HepG2 (cell line): ENCODE measurements at regions not wholly inside any gene's neighbourhood (a gene's known extent, or its start where the extent isn't known, plus 50 kb on each side); places are given as distances from the start of the nearest gene placed in this dataset.

Source experiments
- ATAC-seq: fragments of 200-7000 bp; cut with Tn5 transposase; 3 replicates; pipeline ENCODE4 v1.9.1; 2020; ENCODE audit warnings: mild to moderate bottlenecking, moderate library complexity
- BruUV-seq: library from RNA; stranded (reverse); fragments of 400-500 nt; replicated peaks from 2 replicates; lab custom pipeline; 2021; lab: Mats Ljungman, UMichigan
- CTCF ChIA-PET: fragments of 300-600 bp; formaldehyde crosslinking; extraction: SDS; loops from one replicate; lab custom pipeline; 2021; ENCODE audit warnings: low total read pairs, inconsistent platforms, low intra/inter-chr PET ratio; lab: Yijun Ruan, JAX
- POLR2A ChIA-PET: fragments of 350-600 bp; sonication (Branson Sonifier 250); formaldehyde crosslinking; loops from one replicate; lab custom pipeline; 2020; ENCODE audit warnings: antibody characterized with exemption, inconsistent platforms; lab: Yijun Ruan, JAX
- DNase-seq: peaks from one replicate; pipeline ENCODE4 v3.0.0-alpha.2; 2015; ENCODE audit warnings: low spot score
- FAIRE-seq: peaks from 3 replicates; lab custom pipeline; 2011; peaks lifted over from hg19 to GRCh38; lab: Jason Lieb, UNC
- H2AFZ ChIP-seq: one replicate; pipeline ENCODE4 v1.6.1; 2011; ENCODE audit warnings: low read length, inconsistent platforms
- H3K27ac ChIP-seq: fragments of 300-600 bp; 3 replicates; pipeline ENCODE4 v1.8.0; 2011; ENCODE audit warnings: mixed run types, mild to moderate bottlenecking, mixed read lengths, low read length, inconsistent platforms; ENCODE audit not compliant: insufficient read depth; ENCODE audit errors: extremely low read length
- H3K27me3 ChIP-seq, 2 experiments: fragments of 200-600 bp in 1 of 2; 2 replicates in 1 of 2; 3 replicates in 1 of 2; pipeline versions ENCODE4 v1.6.0 to v1.8.0; 2011; ENCODE audit warnings: low read length in 2 of 2, mild to moderate bottlenecking in 2 of 2, moderate library complexity in 2 of 2, inconsistent platforms in 1 of 2; ENCODE audit not compliant: insufficient read depth in 2 of 2, control insufficient read depth in 1 of 2
- H3K36me3 ChIP-seq, 2 experiments: fragments of 200-600 bp in 1 of 2; replicated peaks in 1 of 2; 2 replicates in 1 of 2; 3 replicates in 1 of 2; pipeline versions ENCODE4 v1.5.1 to v1.8.0; 2011; ENCODE audit warnings: low read length in 2 of 2, inconsistent platforms in 1 of 2; ENCODE audit not compliant: insufficient read depth in 2 of 2, control insufficient read depth in 1 of 2
- H3K4me1 ChIP-seq: 2 replicates; pipeline ENCODE4 v1.5.1; 2012; ENCODE audit warnings: low read length, inconsistent platforms; ENCODE audit not compliant: insufficient read depth
- H3K4me2 ChIP-seq: 2 replicates; pipeline ENCODE4 v1.6.0; 2011; ENCODE audit warnings: low read depth, low read length, inconsistent platforms
- H3K4me3 ChIP-seq, 3 experiments: fragments of 200-600 bp in 1 of 3; sonication (generic), shearing (Covaris generic) in 1 of 3; replicated peaks in 1 of 3; 2 replicates each; pipeline ENCODE4 v1.5.1; 2011 to 2016; ENCODE audit warnings: low read length in 3 of 3, inconsistent platforms in 2 of 3, low read depth in 2 of 3, mild to moderate bottlenecking in 2 of 3, control low read depth in 1 of 3, mixed read lengths in 1 of 3; ENCODE audit not compliant: insufficient read depth in 1 of 3
- H3K79me2 ChIP-seq: one replicate; pipeline ENCODE4 v1.6.1; 2011; ENCODE audit warnings: low read length, inconsistent platforms; ENCODE audit not compliant: insufficient read depth
- H3K9ac ChIP-seq: 2 replicates; pipeline ENCODE4 v1.6.0; 2011; ENCODE audit warnings: mild to moderate bottlenecking, low read depth, low read length, inconsistent platforms; ENCODE audit not compliant: insufficient read depth
- H3K9me3 ChIP-seq: 2 replicates; pipeline ENCODE4 v1.5.1; 2012; ENCODE audit warnings: mild to moderate bottlenecking, low read length
- H4K20me1 ChIP-seq: 2 replicates; pipeline ENCODE4 v1.6.0; 2011; ENCODE audit warnings: inconsistent platforms, mild to moderate bottlenecking, low read length, moderate library complexity; ENCODE audit not compliant: insufficient read depth
- ADNP ChIP-seq: sonication (generic); formaldehyde crosslinking; IDR thresholded peaks from 2 replicates; pipeline ENCODE4 v1.4.0; 2020; ENCODE audit warnings: missing genetic modification reagents
- GTF3A ChIP-seq: sonication (generic); formaldehyde crosslinking; conservative IDR thresholded peaks from 2 replicates; pipeline ENCODE4 v1.4.0; 2020; ENCODE audit warnings: mild to moderate bottlenecking, missing genetic modification reagents
- MBNL3 ChIP-seq: fragments of 250-450 bp; sonication (Bioruptor Pico); conservative IDR thresholded peaks from 2 replicates; pipeline ENCODE4 v1.8.0; 2022; ENCODE audit warnings: mild to moderate bottlenecking, inconsistent platforms
- PAX8 ChIP-seq: sonication (generic); formaldehyde crosslinking; IDR thresholded peaks from 2 replicates; pipeline ENCODE4 v1.8.0; 2022; ENCODE audit warnings: mild to moderate bottlenecking, missing genetic modification reagents, borderline replicate concordance
- SIX1 ChIP-seq: sonication (generic); formaldehyde crosslinking; IDR thresholded peaks from 2 replicates; pipeline ENCODE4 v1.4.0; 2020; ENCODE audit warnings: missing genetic modification reagents, borderline replicate concordance
- SMAD1 ChIP-seq: sonication (generic); formaldehyde crosslinking; IDR thresholded peaks from 2 replicates; pipeline ENCODE4 v1.4.0; 2020; ENCODE audit warnings: missing genetic modification reagents, low read depth, mild to moderate bottlenecking, borderline replicate concordance
- SP140L ChIP-seq: sonication (generic); formaldehyde crosslinking; IDR thresholded peaks from 2 replicates; pipeline ENCODE4 v1.4.0; 2020; ENCODE audit warnings: missing genetic modification reagents, borderline replicate concordance
- YY1 ChIP-seq: IDR thresholded peaks from 2 replicates; pipeline ENCODE4 v1.6.1; 2011; ENCODE audit warnings: low read length, low read depth, moderate library complexity, mild to moderate bottlenecking; ENCODE audit not compliant: insufficient read depth, insufficient replicate concordance
- ZNF256 ChIP-seq: sonication (generic); formaldehyde crosslinking; conservative IDR thresholded peaks from 2 replicates; pipeline ENCODE4 v1.4.0; 2020; ENCODE audit warnings: missing genetic modification reagents
- ZNF768 ChIP-seq: sonication (generic); formaldehyde crosslinking; IDR thresholded peaks from 2 replicates; pipeline ENCODE4 v1.4.0; 2020; ENCODE audit warnings: missing genetic modification reagents
- WGBS: methylation state at CpG from one replicate; pipeline ENCODE4 v1.1.6; 2017; ENCODE audit warnings: low lambda C conversion rate; 5-methylcytosine and 5-hydroxymethylcytosine counted together
- in situ Hi-C: cut with HindIII; loops from 2 replicates; pipeline ENCODE4 v1.10.0; 2017; ENCODE audit warnings: low pct_unique_long_range_greater_than_20kb; ENCODE audit not compliant: extremely low pct_ligation_motif_present
- intact Hi-C: fragments of 100-400 bp; cut with micrococcal nuclease; formaldehyde crosslinking; loops from one replicate; pipeline ENCODE4 v1.10.0; 2022; ENCODE audit not compliant: unreplicated experiment
- TF ChIP-seq, protein P1 (sequence below), 2 experiments: sonication (generic) in 1 of 2; formaldehyde crosslinking in 1 of 2; IDR thresholded peaks; 2 replicates each; pipeline versions ENCODE4 v1.4.0 to v1.6.1; 2018 to 2020; ENCODE audit warnings: missing genetic modification reagents in 2 of 2, borderline replicate concordance in 1 of 2, low read depth in 1 of 2, mild to moderate bottlenecking in 1 of 2, missing biosample characterization in 1 of 2
- TF ChIP-seq, protein P2 (sequence below): sonication (generic); formaldehyde crosslinking; IDR thresholded peaks from 2 replicates; pipeline ENCODE4 v1.5.0; 2020; ENCODE audit warnings: mild to moderate bottlenecking, missing genetic modification reagents, borderline replicate concordance
- TF ChIP-seq, protein P3 (sequence below): sonication (generic); formaldehyde crosslinking; IDR thresholded peaks from 2 replicates; pipeline ENCODE4 v1.8.1; 2023; ENCODE audit warnings: mild to moderate bottlenecking, missing genetic modification reagents, borderline replicate concordance
- TF ChIP-seq, protein P4 (sequence below): sonication (generic); formaldehyde crosslinking; IDR thresholded peaks from 2 replicates; pipeline ENCODE4 v1.4.0; 2020; ENCODE audit warnings: missing genetic modification reagents, borderline replicate concordance

DNA sequence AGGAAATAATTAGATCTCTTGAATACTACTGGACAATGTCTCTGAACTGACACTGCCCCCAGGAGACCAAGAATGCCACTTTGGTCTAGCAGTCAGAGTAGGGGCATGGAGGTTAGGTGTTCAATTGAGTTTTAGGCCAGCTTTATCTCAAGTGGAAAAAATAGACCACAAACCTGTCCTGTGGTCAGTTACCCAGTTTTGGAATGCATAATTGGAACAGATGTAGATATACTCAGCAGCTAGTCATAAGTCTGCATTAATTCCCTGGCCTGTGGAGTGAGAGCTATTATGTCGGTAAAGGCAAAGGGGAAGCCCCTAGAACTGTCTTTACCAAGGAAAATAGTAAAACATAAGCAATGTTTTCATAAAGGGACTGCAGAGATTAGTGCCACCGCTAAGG is 587.7 kb downstream of the GLUD2 start:
- FAIRE-seq = no peak
- Histone ChIP-seq H3K4me3 (no peak overlapping the region), H3K79me2 (no peaks in the 10 kb centered on the region), H3K4me2 (no peak overlapping the region), H3K9me3 (no peaks in the 10 kb centered on the region), H3K36me3 (no peaks in the 10 kb centered on the region), H4K20me1 (no peaks in the 10 kb centered on the region), H3K27me3 (no peaks in the 10 kb centered on the region), H3K27ac (no peak overlapping the region), H3K9ac (no peak overlapping the region), H3K4me1 (no peaks in the 10 kb centered on the region), H2AFZ (no peak overlapping the region)
- DNase-seq = no peak
- no peak for TF ChIP-seq ZNF768 (CRISPR knock-in tag)
- TF ChIP-seq ADNP (CRISPR knock-in tag) = no peak
- TF ChIP-seq SIX1 (CRISPR knock-in tag) = no peak
- TF ChIP-seq YY1 = no peak
- TF ChIP-seq SP140L (CRISPR knock-in tag) = no peak
- no peak for TF ChIP-seq MBNL3
- no peak for TF ChIP-seq GTF3A (CRISPR knock-in tag)
- TF ChIP-seq, protein P1, sequence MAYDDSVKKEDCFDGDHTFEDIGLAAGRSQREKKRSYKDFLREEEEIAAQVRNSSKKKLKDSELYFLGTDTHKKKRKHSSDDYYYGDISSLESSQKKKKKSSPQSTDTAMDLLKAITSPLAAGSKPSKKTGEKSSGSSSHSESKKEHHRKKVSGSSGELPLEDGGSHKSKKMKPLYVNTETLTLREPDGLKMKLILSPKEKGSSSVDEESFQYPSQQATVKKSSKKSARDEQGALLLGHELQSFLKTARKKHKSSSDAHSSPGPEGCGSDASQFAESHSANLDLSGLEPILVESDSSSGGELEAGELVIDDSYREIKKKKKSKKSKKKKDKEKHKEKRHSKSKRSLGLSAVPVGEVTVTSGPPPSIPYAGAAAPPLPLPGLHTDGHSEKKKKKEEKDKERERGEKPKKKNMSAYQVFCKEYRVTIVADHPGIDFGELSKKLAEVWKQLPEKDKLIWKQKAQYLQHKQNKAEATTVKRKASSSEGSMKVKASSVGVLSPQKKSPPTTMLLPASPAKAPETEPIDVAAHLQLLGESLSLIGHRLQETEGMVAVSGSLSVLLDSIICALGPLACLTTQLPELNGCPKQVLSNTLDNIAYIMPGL (CRISPR knock-in tag; IDR thresholded peaks at IDR 0.05; ENCODE audit: borderline replicate concordance in 1 of 2, low read depth in 1 of 2) = no peak
- TF ChIP-seq, protein P2, sequence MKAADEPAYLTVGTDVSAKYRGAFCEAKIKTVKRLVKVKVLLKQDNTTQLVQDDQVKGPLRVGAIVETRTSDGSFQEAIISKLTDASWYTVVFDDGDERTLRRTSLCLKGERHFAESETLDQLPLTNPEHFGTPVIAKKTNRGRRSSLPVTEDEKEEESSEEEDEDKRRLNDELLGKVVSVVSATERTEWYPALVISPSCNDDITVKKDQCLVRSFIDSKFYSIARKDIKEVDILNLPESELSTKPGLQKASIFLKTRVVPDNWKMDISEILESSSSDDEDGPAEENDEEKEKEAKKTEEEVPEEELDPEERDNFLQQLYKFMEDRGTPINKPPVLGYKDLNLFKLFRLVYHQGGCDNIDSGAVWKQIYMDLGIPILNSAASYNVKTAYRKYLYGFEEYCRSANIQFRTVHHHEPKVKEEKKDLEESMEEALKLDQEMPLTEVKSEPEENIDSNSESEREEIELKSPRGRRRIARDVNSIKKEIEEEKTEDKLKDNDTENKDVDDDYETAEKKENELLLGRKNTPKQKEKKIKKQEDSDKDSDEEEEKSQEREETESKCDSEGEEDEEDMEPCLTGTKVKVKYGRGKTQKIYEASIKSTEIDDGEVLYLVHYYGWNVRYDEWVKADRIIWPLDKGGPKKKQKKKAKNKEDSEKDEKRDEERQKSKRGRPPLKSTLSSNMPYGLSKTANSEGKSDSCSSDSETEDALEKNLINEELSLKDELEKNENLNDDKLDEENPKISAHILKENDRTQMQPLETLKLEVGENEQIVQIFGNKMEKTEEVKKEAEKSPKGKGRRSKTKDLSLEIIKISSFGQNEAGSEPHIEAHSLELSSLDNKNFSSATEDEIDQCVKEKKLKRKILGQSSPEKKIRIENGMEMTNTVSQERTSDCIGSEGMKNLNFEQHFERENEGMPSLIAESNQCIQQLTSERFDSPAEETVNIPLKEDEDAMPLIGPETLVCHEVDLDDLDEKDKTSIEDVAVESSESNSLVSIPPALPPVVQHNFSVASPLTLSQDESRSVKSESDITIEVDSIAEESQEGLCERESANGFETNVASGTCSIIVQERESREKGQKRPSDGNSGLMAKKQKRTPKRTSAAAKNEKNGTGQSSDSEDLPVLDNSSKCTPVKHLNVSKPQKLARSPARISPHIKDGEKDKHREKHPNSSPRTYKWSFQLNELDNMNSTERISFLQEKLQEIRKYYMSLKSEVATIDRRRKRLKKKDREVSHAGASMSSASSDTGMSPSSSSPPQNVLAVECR = no peak
- no peak for TF ChIP-seq SMAD1 (CRISPR knock-in tag)
- TF ChIP-seq, protein P3, sequence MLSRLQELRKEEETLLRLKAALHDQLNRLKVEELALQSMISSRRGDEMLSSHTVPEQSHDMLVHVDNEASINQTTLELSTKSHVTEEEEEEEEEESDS (CRISPR knock-in tag) = no peak
- TF ChIP-seq, protein P4, sequence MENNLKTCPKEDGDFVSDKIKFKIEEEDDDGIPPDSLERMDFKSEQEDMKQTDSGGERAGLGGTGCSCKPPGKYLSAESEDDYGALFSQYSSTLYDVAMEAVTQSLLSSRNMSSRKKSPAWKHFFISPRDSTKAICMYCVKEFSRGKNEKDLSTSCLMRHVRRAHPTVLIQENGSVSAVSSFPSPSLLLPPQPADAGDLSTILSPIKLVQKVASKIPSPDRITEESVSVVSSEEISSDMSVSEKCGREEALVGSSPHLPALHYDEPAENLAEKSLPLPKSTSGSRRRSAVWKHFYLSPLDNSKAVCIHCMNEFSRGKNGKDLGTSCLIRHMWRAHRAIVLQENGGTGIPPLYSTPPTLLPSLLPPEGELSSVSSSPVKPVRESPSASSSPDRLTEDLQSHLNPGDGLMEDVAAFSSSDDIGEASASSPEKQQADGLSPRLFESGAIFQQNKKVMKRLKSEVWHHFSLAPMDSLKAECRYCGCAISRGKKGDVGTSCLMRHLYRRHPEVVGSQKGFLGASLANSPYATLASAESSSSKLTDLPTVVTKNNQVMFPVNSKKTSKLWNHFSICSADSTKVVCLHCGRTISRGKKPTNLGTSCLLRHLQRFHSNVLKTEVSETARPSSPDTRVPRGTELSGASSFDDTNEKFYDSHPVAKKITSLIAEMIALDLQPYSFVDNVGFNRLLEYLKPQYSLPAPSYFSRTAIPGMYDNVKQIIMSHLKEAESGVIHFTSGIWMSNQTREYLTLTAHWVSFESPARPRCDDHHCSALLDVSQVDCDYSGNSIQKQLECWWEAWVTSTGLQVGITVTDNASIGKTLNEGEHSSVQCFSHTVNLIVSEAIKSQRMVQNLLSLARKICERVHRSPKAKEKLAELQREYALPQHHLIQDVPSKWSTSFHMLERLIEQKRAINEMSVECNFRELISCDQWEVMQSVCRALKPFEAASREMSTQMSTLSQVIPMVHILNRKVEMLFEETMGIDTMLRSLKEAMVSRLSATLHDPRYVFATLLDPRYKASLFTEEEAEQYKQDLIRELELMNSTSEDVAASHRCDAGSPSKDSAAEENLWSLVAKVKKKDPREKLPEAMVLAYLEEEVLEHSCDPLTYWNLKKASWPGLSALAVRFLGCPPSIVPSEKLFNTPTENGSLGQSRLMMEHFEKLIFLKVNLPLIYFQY (CRISPR knock-in tag) = no peak
- no peak for TF ChIP-seq ZNF256
- no peak for TF ChIP-seq PAX8 (CRISPR knock-in tag)
- 67% methylated on average over 1 of the region's 2 CpGs for whole genome bisulfite sequencing
- no peak for ATAC-seq
- CTCF ChIA-PET = no interaction called here
- POLR2A ChIA-PET = no interaction called here
- no TSS peak for BruUV-seq
- in situ Hi-C loops (no loop called here), intact Hi-C loops (no loop called here)
